K562 (cell line): ENCODE measurements at regions not wholly inside any gene's neighbourhood (a gene's known extent, or its start where the extent isn't known, plus 50 kb on each side); places are given as distances from the start of the nearest gene placed in this dataset.

ENCODE experiments used
- ATAC-seq: fragments of 200-7000 bp; cut with Tn5 transposase; 3 replicates; pipeline ENCODE4 v1.9.1; 2020; ENCODE audit warnings: moderate library complexity
- BruUV-seq: library from RNA; stranded (reverse); fragments of 400-500 nt; replicated peaks from 2 replicates; lab custom pipeline; 2021; lab: Mats Ljungman, UMichigan
- CTCF ChIA-PET: fragments of 300-600 bp; formaldehyde crosslinking; extraction: SDS; loops from one replicate; lab custom pipeline; 2021; ENCODE audit warnings: low intra/inter-chr PET ratio; lab: Yijun Ruan, JAX
- POLR2A ChIA-PET: fragments of 300-600, 350-650 bp; sonication (Branson Sonifier 250); formaldehyde crosslinking; extraction: SDS; loops from one replicate; lab custom pipeline; 2021; ENCODE audit warnings: antibody characterized with exemption, inconsistent platforms; lab: Yijun Ruan, JAX
- DNase-seq, 4 experiments: peaks; one replicate each; pipeline versions ENCODE4 v3.0.0 to v3.0.0-alpha.2; 2011 to 2018; ENCODE audit warnings: low spot score in 3 of 4, mixed read lengths in 3 of 4; ENCODE audit errors: extremely low read depth in 1 of 4
- FAIRE-seq: peaks from 2 replicates; lab custom pipeline; 2011; peaks lifted over from hg19 to GRCh38; lab: Jason Lieb, UNC
- H2AFZ ChIP-seq: 2 replicates; pipeline ENCODE4 v1.6.0; 2011; ENCODE audit warnings: low read depth, low read length, control low read depth, inconsistent platforms
- H3K27ac ChIP-seq: fragments of 200-600 bp; 3 replicates; pipeline ENCODE4 v1.8.0; 2011; ENCODE audit warnings: low read depth, mild to moderate bottlenecking, control low read depth, inconsistent platforms, low read length, moderate library complexity, mixed read lengths; ENCODE audit errors: extremely low read depth
- H3K27me3 ChIP-seq, 2 experiments: fragments of 300-600 bp in 1 of 2; 2 replicates in 1 of 2; 3 replicates in 1 of 2; pipeline versions ENCODE4 v1.6.0 to v1.8.0; 2011; ENCODE audit warnings: inconsistent platforms in 2 of 2, low read length in 2 of 2, mild to moderate bottlenecking in 1 of 2, mixed read lengths in 1 of 2, moderate library complexity in 1 of 2; ENCODE audit not compliant: control insufficient read depth in 2 of 2, insufficient read depth in 2 of 2
- H3K36me3 ChIP-seq: fragments of 300-600 bp; 3 replicates; pipeline ENCODE4 v1.8.0; 2011; ENCODE audit warnings: mild to moderate bottlenecking, low read length, inconsistent platforms; ENCODE audit not compliant: control insufficient read depth, insufficient read depth
- H3K4me1 ChIP-seq, 2 experiments: fragments of 200-600 bp in 1 of 2; replicated peaks in 1 of 2; 2 replicates in 1 of 2; 3 replicates in 1 of 2; pipeline versions ENCODE4 v1.5.1 to v1.8.0; 2011; ENCODE audit warnings: inconsistent platforms in 2 of 2, low read length in 2 of 2, mild to moderate bottlenecking in 1 of 2, mixed read lengths in 1 of 2, moderate library complexity in 1 of 2; ENCODE audit not compliant: control insufficient read depth in 2 of 2, insufficient read depth in 2 of 2
- H3K4me2 ChIP-seq: 2 replicates; pipeline ENCODE4 v1.6.1; 2011; ENCODE audit warnings: low read length, control low read depth, inconsistent platforms, mixed read lengths; ENCODE audit not compliant: insufficient read depth
- H3K4me3 ChIP-seq: fragments of 200-600 bp; sonication (generic), shearing (Covaris generic); 2 replicates; pipeline ENCODE4 v1.5.1; 2016; ENCODE audit warnings: control low read depth, inconsistent platforms
- H3K79me2 ChIP-seq: fragments of 200-600 bp; 3 replicates; pipeline ENCODE4 v1.8.0; 2011; ENCODE audit warnings: low read length, inconsistent platforms; ENCODE audit not compliant: control insufficient read depth, insufficient read depth
- H3K9ac ChIP-seq, 2 experiments: 2 replicates each; pipeline versions ENCODE4 v1.6.0 to v1.6.1; 2011; ENCODE audit warnings: low read depth in 2 of 2, low read length in 2 of 2, control low read depth in 1 of 2, inconsistent platforms in 1 of 2, mild to moderate bottlenecking in 1 of 2, mixed read lengths in 1 of 2; ENCODE audit not compliant: insufficient read depth in 1 of 2
- H3K9me1 ChIP-seq: one replicate; pipeline ENCODE4 v1.6.0; 2011; ENCODE audit warnings: inconsistent platforms, mild to moderate bottlenecking, low read length, moderate library complexity; ENCODE audit not compliant: control insufficient read depth, insufficient read depth
- H3K9me3 ChIP-seq: replicated peaks from 2 replicates; pipeline ENCODE4 v1.5.1; 2011; ENCODE audit warnings: low read depth, low read length, inconsistent platforms; ENCODE audit not compliant: control insufficient read depth, insufficient read depth
- H4K20me1 ChIP-seq: replicated peaks from 2 replicates; pipeline ENCODE4 v1.6.1; 2011; ENCODE audit warnings: low read length, inconsistent platforms, mixed read lengths; ENCODE audit not compliant: control insufficient read depth, insufficient read depth
- ETS1 ChIP-seq: conservative IDR thresholded peaks from 2 replicates; pipeline ENCODE4 v1.6.1; 2011; ENCODE audit warnings: low read depth, mild to moderate bottlenecking, low read length; ENCODE audit not compliant: control insufficient read depth
- FOS ChIP-seq: IDR thresholded peaks from 3 replicates; pipeline ENCODE4 v1.6.1; 2011; ENCODE audit not compliant: insufficient read length; ENCODE audit errors: extremely low read depth
- GTF2B ChIP-seq: IDR thresholded peaks from 2 replicates; pipeline ENCODE4 v1.6.1; 2011; ENCODE audit not compliant: insufficient read length; ENCODE audit errors: extremely low read depth
- GTF2E2 ChIP-seq: fragments of 200-800 bp; sonication (Bioruptor generic); IDR thresholded peaks from 2 replicates; pipeline ENCODE4 v1.6.1; 2016; ENCODE audit warnings: missing genetic modification characterization, missing compliant biosample characterization
- IRF9 ChIP-seq: fragments of 450-650 bp; IDR thresholded peaks from 2 replicates; pipeline ENCODE4 v1.6.1; 2016; ENCODE audit warnings: missing biosample characterization, missing genetic modification characterization
- KLF6 ChIP-seq: fragments of 250-450 bp; sonication (Bioruptor Pico); IDR thresholded peaks from 2 replicates; pipeline ENCODE4 v1.4.0; 2020; ENCODE audit warnings: mild to moderate bottlenecking, moderate library complexity, borderline replicate concordance
- NFRKB ChIP-seq: fragments of 450-650 bp; IDR thresholded peaks from 2 replicates; pipeline ENCODE4 v1.6.1; 2016; ENCODE audit warnings: low read depth
- NR2F6 ChIP-seq: fragments of 450-650 bp; formaldehyde crosslinking; IDR thresholded peaks from 2 replicates; pipeline ENCODE4 v1.4.0; 2020; ENCODE audit warnings: mild to moderate bottlenecking
- PHB2 ChIP-seq: fragments of 450-650 bp; IDR thresholded peaks from 2 replicates; pipeline ENCODE4 v1.6.1; 2017; ENCODE audit warnings: low read depth
- PHF8 ChIP-seq: fragments of 200-600 bp; sonication (generic); IDR thresholded peaks from 2 replicates; pipeline ENCODE4 v1.6.1; 2012; ENCODE audit warnings: mixed run types, mild to moderate bottlenecking, inconsistent platforms, low read length, moderate library complexity, borderline replicate concordance
- PRPF4 ChIP-seq: fragments of 200-400 bp; formaldehyde crosslinking; IDR thresholded peaks from one replicate; pipeline ENCODE4 v1.6.1; 2017; ENCODE audit warnings: low read length, low read depth, mild to moderate bottlenecking; ENCODE audit not compliant: insufficient read depth, poor library complexity, severe bottlenecking
- RAD21 ChIP-seq, 2 experiments: fragments of 250-450 bp in 1 of 2; fragments of 450-650 bp in 1 of 2; sonication (Bioruptor Pico) in 1 of 2; formaldehyde crosslinking in 1 of 2; IDR thresholded peaks in 1 of 2; conservative IDR thresholded peaks in 1 of 2; 2 replicates each; pipeline versions ENCODE4 v1.4.0 to v1.8.0; 2020 to 2022; ENCODE audit warnings: mild to moderate bottlenecking in 2 of 2, moderate library complexity in 1 of 2
- TARDBP ChIP-seq: fragments of 450-650 bp; IDR thresholded peaks from 2 replicates; pipeline ENCODE4 v1.6.1; 2016
- TCF7L2 ChIP-seq: fragments of 150-350 bp; IDR thresholded peaks from 2 replicates; pipeline ENCODE4 v1.6.1; 2016; ENCODE audit warnings: low read depth, mild to moderate bottlenecking, low read length, moderate library complexity
- TGIF2 ChIP-seq: sonication (generic); formaldehyde crosslinking; IDR thresholded peaks from 2 replicates; pipeline ENCODE4 v1.8.1; 2022; ENCODE audit warnings: mild to moderate bottlenecking, missing genetic modification reagents, moderate library complexity
- ZC3H11A ChIP-seq: IDR thresholded peaks from 2 replicates; pipeline ENCODE4 v1.6.1; 2012; ENCODE audit warnings: low read depth, low read length, improper control_type of control experiment
- ZNF143 ChIP-seq: sonication (generic); formaldehyde crosslinking; IDR thresholded peaks from 2 replicates; pipeline ENCODE4 v1.9.0; 2022; ENCODE audit warnings: mild to moderate bottlenecking, missing genetic modification reagents
- ZNF197 ChIP-seq: fragments of 200-800 bp; sonication (Bioruptor generic); IDR thresholded peaks from 2 replicates; pipeline ENCODE4 v1.6.1; 2016; ENCODE audit warnings: low read depth, missing genetic modification characterization, missing compliant biosample characterization
- ZNF445 ChIP-seq: fragments of 250-450 bp; sonication (Bioruptor Pico); IDR thresholded peaks from 2 replicates; pipeline ENCODE4 v1.4.0; 2020; ENCODE audit warnings: low read depth, mild to moderate bottlenecking, moderate library complexity
- ZNF707 ChIP-seq: fragments of 250-450 bp; sonication (Bioruptor Pico); conservative IDR thresholded peaks from 2 replicates; pipeline ENCODE4 v1.8.0; 2022; ENCODE audit warnings: inconsistent platforms, mild to moderate bottlenecking, moderate library complexity
- ZNF77 ChIP-seq: fragments of 250-450 bp; sonication (Bioruptor Pico); IDR thresholded peaks from 2 replicates; pipeline ENCODE4 v1.5.0; 2020
- ZNF785 ChIP-seq: fragments of 250-450 bp; sonication (Bioruptor Pico); IDR thresholded peaks from 2 replicates; pipeline ENCODE4 v1.4.0; 2020; ENCODE audit warnings: mild to moderate bottlenecking
- ZZZ3 ChIP-seq: fragments of 450-650 bp; IDR thresholded peaks from 2 replicates; pipeline ENCODE4 v1.6.1; 2016; ENCODE audit warnings: antibody characterized with exemption, mild to moderate bottlenecking, moderate library complexity
- WGBS: fragments of 100-300 bp; shearing (Covaris generic); methylation state at CpG from one replicate; pipeline ENCODE4 v1.1.6; 2016; ENCODE audit warnings: low coverage, mixed read lengths; ENCODE audit not compliant: insufficient coverage; ENCODE audit errors: missing lambda C conversion rate; 5-methylcytosine and 5-hydroxymethylcytosine counted together
- in situ Hi-C: fragments of 300-500 bp; cut with MboI; formaldehyde crosslinking; loops from 4 replicates; pipeline ENCODE4 v1.15.0; 2018; ENCODE audit warnings: inconsistent platforms, mixed read lengths
- intact Hi-C: fragments of 100-400 bp; cut with micrococcal nuclease; formaldehyde crosslinking; loops from 2 replicates; pipeline ENCODE4 v1.14.2; 2022

- TF ChIP-seq PHB2 (no peak), NR2F6 (CRISPR knock-in tag) (no peak), ZNF707 (CRISPR knock-in tag) (no peak), FOS (no peak), ZZZ3 (no peak), PHF8 (no peak), ZNF445 (CRISPR knock-in tag) (no peak), ZNF785 (CRISPR knock-in tag) (no peak), KLF6 (CRISPR knock-in tag) (no peak), GTF2E2 (tag) (no peak), RAD21 (CRISPR knock-in tag; conservative IDR thresholded peaks at IDR 0.05 in 1 of 2, IDR thresholded peaks at IDR 0.05 in 1 of 2) (no peak), NFRKB (no peak)
Measured at GRCh38 chr1:214719207-214719606, 116.2 kb downstream of the CENPF start (continued).

- Histone ChIP-seq H3K9me3 (no peaks in the 10 kb centered on the region), H3K27ac (no peak overlapping the region), H3K79me2 (no peaks in the 10 kb centered on the region), H3K4me1 (no peaks in the 10 kb centered on the region), H3K4me2 (no peak overlapping the region), H3K36me3 (no peaks in the 10 kb centered on the region), H3K9ac (no peak overlapping the region), H4K20me1 (no peaks in the 10 kb centered on the region), H3K27me3 (no peaks in the 10 kb centered on the region), H3K4me3 (no peak overlapping the region), H2AFZ (no peak overlapping the region), H3K9me1 (no peaks in the 10 kb centered on the region)
- ATAC-seq (no peak), FAIRE-seq (no peak), DNase-seq (no peak)
- 7% methylated on average over 1 of the region's 1 CpG for WGBS
- intact Hi-C loops: no loop called here
- POLR2A ChIA-PET: interaction anchor here (0.7 kb wide), 1 partner anchor 13 kb away, joined by 3 read pairs; no protein-coding TSS in a partner anchor
- in situ Hi-C loops: no loop called here
- CTCF ChIA-PET: no interaction called here
- no TSS peak for BruUV-seq
- TF ChIP-seq ZNF197 (CRISPR knock-in tag) (no peak), TCF7L2 (no peak), ZNF77 (CRISPR knock-in tag) (no peak), ETS1 (no peak), PRPF4 (no peak), IRF9 (no peak), TARDBP (no peak), ZNF143 (CRISPR knock-in tag) (no peak), ZC3H11A (no peak), TGIF2 (CRISPR knock-in tag) (no peak), GTF2B (no peak)
Measured at GRCh38 chr1:214720561-214720960, 117.6 kb downstream of the CENPF start.
